HEK293T (cell line): ENCODE measurements at regions not wholly inside any gene's neighbourhood (a gene's known extent, or its start where the extent isn't known, plus 50 kb on each side); places are given as distances from the start of the nearest gene placed in this dataset.

ENCODE experiments used
- CTCF ChIA-PET: fragments of 350-600 bp; formaldehyde crosslinking; extraction: SDS; loops from one replicate; lab custom pipeline; 2021; ENCODE audit warnings: antibody characterized with exemption, inconsistent platforms; lab: Yijun Ruan, JAX
- POLR2A ChIA-PET: fragments of 350-600 bp; formaldehyde crosslinking; extraction: SDS; loops from one replicate; lab custom pipeline; 2020; ENCODE audit warnings: antibody characterized with exemption, inconsistent platforms; lab: Yijun Ruan, JAX
- DNase-seq: peaks from one replicate; pipeline ENCODE4 v3.0.0; 2012; ENCODE audit warnings: mixed read lengths; ENCODE audit errors: extremely low spot score
- ARNT ChIP-seq: fragments of 450-650 bp; IDR thresholded peaks from 2 replicates; pipeline ENCODE4 v1.6.1; 2017; ENCODE audit warnings: mild to moderate bottlenecking
- BHLHE40 ChIP-seq: fragments of 450-650 bp; IDR thresholded peaks from 2 replicates; pipeline ENCODE4 v1.6.1; 2016; ENCODE audit warnings: mild to moderate bottlenecking, moderate library complexity, borderline replicate concordance
- CTBP1 ChIP-seq: fragments of 450-650 bp; IDR thresholded peaks from 2 replicates; pipeline ENCODE4 v1.6.1; 2016; ENCODE audit warnings: borderline replicate concordance
- ELF4 ChIP-seq: fragments of 450-650 bp; IDR thresholded peaks from 2 replicates; pipeline ENCODE4 v1.6.1; 2017; ENCODE audit warnings: antibody characterized with exemption
- FOXA1 ChIP-seq: fragments of 450-650 bp; IDR thresholded peaks from 2 replicates; pipeline ENCODE4 v1.6.1; 2016; ENCODE audit warnings: mild to moderate bottlenecking
- FOXK2 ChIP-seq: fragments of 450-650 bp; IDR thresholded peaks from 2 replicates; pipeline ENCODE4 v1.6.1; 2016; ENCODE audit warnings: mild to moderate bottlenecking
- FOXM1 ChIP-seq: fragments of 450-650 bp; IDR thresholded peaks from 2 replicates; pipeline ENCODE4 v1.6.1; 2017; ENCODE audit warnings: mild to moderate bottlenecking, borderline replicate concordance
- HDGF ChIP-seq: fragments of 450-650 bp; IDR thresholded peaks from 2 replicates; pipeline ENCODE4 v1.6.1; 2017; ENCODE audit warnings: antibody characterized with exemption, borderline replicate concordance
- L3MBTL2 ChIP-seq: fragments of 450-650 bp; conservative IDR thresholded peaks from 2 replicates; pipeline ENCODE4 v1.6.1; 2016; ENCODE audit warnings: mild to moderate bottlenecking
- LEF1 ChIP-seq: fragments of 450-650 bp; IDR thresholded peaks from 2 replicates; pipeline ENCODE4 v1.6.1; 2017; ENCODE audit warnings: mild to moderate bottlenecking, borderline replicate concordance
- NFRKB ChIP-seq: fragments of 450-650 bp; IDR thresholded peaks from 2 replicates; pipeline ENCODE4 v1.6.1; 2016; ENCODE audit warnings: mild to moderate bottlenecking, moderate library complexity
- PKNOX1 ChIP-seq: fragments of 450-650 bp; IDR thresholded peaks from 2 replicates; pipeline ENCODE4 v1.6.1; 2016
- SP1 ChIP-seq: fragments of 450-650 bp; IDR thresholded peaks from 2 replicates; pipeline ENCODE4 v1.6.1; 2017
- SUZ12 ChIP-seq: fragments of 450-650 bp; IDR thresholded peaks from 2 replicates; pipeline ENCODE4 v1.6.1; 2016; ENCODE audit warnings: mild to moderate bottlenecking
- TARDBP ChIP-seq: fragments of 450-650 bp; IDR thresholded peaks from 2 replicates; pipeline ENCODE4 v1.6.1; 2016
- ZNF384 ChIP-seq: fragments of 450-650 bp; IDR thresholded peaks from 2 replicates; pipeline ENCODE4 v1.6.1; 2016

- ChIA-PET POLR2A (no interaction called here), CTCF (no interaction called here)
- TF ChIP-seq ZNF384 (no peak), CTBP1 (no peak), HDGF (no peak), ARNT (no peak), BHLHE40 (no peak), NFRKB (no peak), SP1 (no peak)
- no peak for DNase-seq
These were observed 555.2 kb downstream of the GABRG1 start for GRCh38 chr4:45568694-45569093.

- DNase-seq, result no peak
- POLR2A ChIA-PET, result no interaction called here
- CTCF ChIA-PET, result no interaction called here
- TF ChIP-seq L3MBTL2, result no peak
- no peak for TF ChIP-seq FOXA1
- TF ChIP-seq PKNOX1, result no peak
- no peak for TF ChIP-seq ELF4
- TF ChIP-seq LEF1, result no peak
- no peak for TF ChIP-seq CTBP1
- no peak for TF ChIP-seq FOXK2
- TF ChIP-seq SUZ12, result no peak
- no peak for TF ChIP-seq ZNF384
- TF ChIP-seq BHLHE40, result no peak
- TF ChIP-seq HDGF, result no peak
- TF ChIP-seq NFRKB, result no peak
- TF ChIP-seq SP1, result no peak
- TF ChIP-seq TARDBP, result no peak
- TF ChIP-seq FOXM1, result no peak
- no peak for TF ChIP-seq ARNT
These were observed 556.8 kb downstream of the GABRG1 start for GRCh38 chr4:45566896-45567603.

GRCh38 chr4:45554423-45554822 is 569.4 kb downstream of the GABRG1 start:
- ChIA-PET CTCF (no interaction called here), POLR2A (no interaction called here)
- TF ChIP-seq LEF1, result no peak
- TF ChIP-seq FOXM1, result no peak
- no peak for TF ChIP-seq ARNT
- no peak for TF ChIP-seq L3MBTL2
- no peak for TF ChIP-seq NFRKB
- no peak for DNase-seq

DNA sequence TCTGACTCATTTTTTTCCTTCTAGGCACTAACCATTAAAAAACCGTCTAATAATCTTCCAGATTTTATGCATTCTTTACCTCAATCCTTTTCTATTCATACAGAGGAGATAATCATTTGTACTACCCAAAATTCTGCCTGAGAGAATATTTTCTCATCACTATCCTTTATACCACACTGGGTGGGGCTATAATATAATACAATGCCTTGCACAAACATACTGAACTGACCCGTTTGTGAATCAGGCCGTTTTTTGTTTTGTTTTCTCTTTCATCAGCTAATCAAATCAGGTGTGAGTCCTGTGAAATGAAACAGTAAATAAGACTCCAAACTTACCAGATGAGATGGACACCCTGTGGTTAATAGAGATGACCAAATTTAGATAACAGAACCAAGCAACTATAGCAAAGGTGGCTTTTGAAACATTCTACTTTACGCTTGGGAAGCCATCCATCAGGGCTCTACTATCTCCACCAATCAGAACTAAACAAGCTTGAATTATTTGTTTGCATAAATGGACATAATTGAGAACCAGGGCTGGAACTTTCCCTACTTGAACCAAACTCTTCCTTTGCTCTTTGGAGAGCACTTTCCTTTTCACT is 573.0 kb downstream of the GABRG1 start:
- no peak for DNase-seq
- ChIA-PET POLR2A (no interaction called here), CTCF (interaction anchor here (1.3 kb wide), 1 partner anchor 98 kb away, joined by 3 read pairs; no protein-coding TSS in a partner anchor)
- TF ChIP-seq SP1 (no peak), NFRKB (no peak), SUZ12 (no peak), CTBP1 (no peak), ELF4 (no peak), HDGF (no peak), LEF1 (no peak), FOXA1 (no peak), PKNOX1 (no peak), ARNT (no peak), FOXM1 (no peak), FOXK2 (no peak), ZNF384 (no peak), L3MBTL2 (no peak), BHLHE40 (no peak), TARDBP (no peak)

GRCh38 chr4:45539142-45539814 is 584.6 kb downstream of the GABRG1 start:
- ChIA-PET CTCF (no interaction called here), POLR2A (no interaction called here)
- TF ChIP-seq ARNT, result no peak
- DNase-seq, result no peak

- no peak for DNase-seq
- CTCF ChIA-PET, result no interaction called here
- POLR2A ChIA-PET, result no interaction called here
- TF ChIP-seq ELF4, result no peak
- no peak for TF ChIP-seq HDGF
- TF ChIP-seq FOXA1, result no peak
- TF ChIP-seq LEF1, result no peak
- TF ChIP-seq NFRKB, result no peak
- TF ChIP-seq FOXK2, result no peak
- no peak for TF ChIP-seq ZNF384
- TF ChIP-seq FOXM1, result no peak
- TF ChIP-seq SP1, result no peak
- TF ChIP-seq BHLHE40, result no peak
- TF ChIP-seq L3MBTL2, result no peak
- TF ChIP-seq CTBP1, result no peak
- no peak for TF ChIP-seq ARNT
- no peak for TF ChIP-seq PKNOX1
- no peak for TF ChIP-seq TARDBP
- no peak for TF ChIP-seq SUZ12
These were observed 593.4 kb downstream of the GABRG1 start for GRCh38 chr4:45530498-45530897.
